Stimulated activated CD8-positive, alpha-beta memory T cell treated with anti-CD3 and anti-CD28 coated beads, Interleukin-15, amount 100 ng/mL, for 1 hour (primary cell): ENCODE measurements at regions not wholly inside any gene's neighbourhood (a gene's known extent, or its start where the extent isn't known, plus 50 kb on each side); places are given as distances from the start of the nearest gene placed in this dataset.
"Not testable (repeated sequence)": the region's sequence is repeated elsewhere in the genome, so short reads cannot be mapped to it uniquely, and the experiment has no call there.

ENCODE experiments used
- DNase-seq: peaks from one replicate; pipeline ENCODE4 v3.0.0-alpha.2; 2020; ENCODE audit warnings: low read depth

GRCh38 chr1:172754609-172755008 lies 95.7 kb downstream of the FASLG start:
- no peak for DNase-seq

GRCh38 chr1:172755099-172755498 lies 96.2 kb downstream of the FASLG start:
- DNase-seq = no peak

GRCh38 chr1:172756024-172756423 lies 97.1 kb downstream of the FASLG start:
- no peak for DNase-seq

- no peak for DNase-seq
Observed at GRCh38 chr1:172758259-172758658, 99.4 kb downstream of the FASLG start.

GRCh38 chr1:172760121-172760520 lies 101.2 kb downstream of the FASLG start:
- DNase-seq = no peak

- DNase-seq = no peak
Observed at GRCh38 chr1:172761581-172762486, 102.9 kb downstream of the FASLG start.

GRCh38 chr1:172763057-172763456 lies 104.2 kb downstream of the FASLG start:
- no peak for DNase-seq

GRCh38 chr1:172764378-172764777 lies 105.5 kb downstream of the FASLG start:
- DNase-seq = no peak

GRCh38 chr1:172766462-172766861 lies 107.6 kb downstream of the FASLG start:
- DNase-seq = no peak

GRCh38 chr1:172770071-172770470 lies 111.2 kb downstream of the FASLG start:
- DNase-seq = no peak

GRCh38 chr1:172774561-172774960 lies 115.7 kb downstream of the FASLG start:
- DNase-seq = no peak

GRCh38 chr1:172775606-172776005 lies 116.7 kb downstream of the FASLG start:
- DNase-seq = no peak

- DNase-seq = no peak
Observed at GRCh38 chr1:172776071-172776470, 117.2 kb downstream of the FASLG start.

GRCh38 chr1:172777767-172778166 lies 118.9 kb downstream of the FASLG start:
- no peak for DNase-seq

GRCh38 chr1:172778456-172779455 lies 119.9 kb downstream of the FASLG start:
- no peak for DNase-seq

GRCh38 chr1:172779491-172779890 lies 120.6 kb downstream of the FASLG start:
- no peak for DNase-seq

GRCh38 chr1:172781513-172782140 lies 122.7 kb downstream of the FASLG start:
- no peak for DNase-seq

GRCh38 chr1:172789840-172790239 lies 130.9 kb downstream of the FASLG start:
- DNase-seq = no peak

- no peak for DNase-seq
Observed at GRCh38 chr1:172790245-172790644, 131.3 kb downstream of the FASLG start.

GRCh38 chr1:172793823-172794222 lies 134.9 kb downstream of the FASLG start:
- DNase-seq = no peak

- DNase-seq = no peak
Observed at GRCh38 chr1:172795741-172796140, 136.8 kb downstream of the FASLG start.

- DNase-seq = not testable (repeated sequence)
Observed at GRCh38 chr1:172799804-172800203, 140.9 kb downstream of the FASLG start.
